HG03460 (cell line): ENCODE measurements at regions not wholly inside any gene's neighbourhood (a gene's known extent, or its start where the extent isn't known, plus 50 kb on each side); places are given as distances from the start of the nearest gene placed in this dataset.

Experiments used
- ATAC-seq: cut with Tn5 transposase; IDR thresholded peaks from one replicate; pipeline ENCODE4 v1.9.1; 2021; ENCODE audit not compliant: unreplicated experiment

GRCh38 chr15:85847031-85847430, 52.3 kb upstream of the KLHL25 start:
- no peak for ATAC-seq

GRCh38 chr15:85849946-85850345, 55.2 kb upstream of the KLHL25 start:
- no peak for ATAC-seq

GRCh38 chr15:85852969-85853368, 58.2 kb upstream of the KLHL25 start:
- no peak for ATAC-seq

- no peak for ATAC-seq
Measured at GRCh38 chr15:85854345-85855097, 59.8 kb upstream of the KLHL25 start.

DNA sequence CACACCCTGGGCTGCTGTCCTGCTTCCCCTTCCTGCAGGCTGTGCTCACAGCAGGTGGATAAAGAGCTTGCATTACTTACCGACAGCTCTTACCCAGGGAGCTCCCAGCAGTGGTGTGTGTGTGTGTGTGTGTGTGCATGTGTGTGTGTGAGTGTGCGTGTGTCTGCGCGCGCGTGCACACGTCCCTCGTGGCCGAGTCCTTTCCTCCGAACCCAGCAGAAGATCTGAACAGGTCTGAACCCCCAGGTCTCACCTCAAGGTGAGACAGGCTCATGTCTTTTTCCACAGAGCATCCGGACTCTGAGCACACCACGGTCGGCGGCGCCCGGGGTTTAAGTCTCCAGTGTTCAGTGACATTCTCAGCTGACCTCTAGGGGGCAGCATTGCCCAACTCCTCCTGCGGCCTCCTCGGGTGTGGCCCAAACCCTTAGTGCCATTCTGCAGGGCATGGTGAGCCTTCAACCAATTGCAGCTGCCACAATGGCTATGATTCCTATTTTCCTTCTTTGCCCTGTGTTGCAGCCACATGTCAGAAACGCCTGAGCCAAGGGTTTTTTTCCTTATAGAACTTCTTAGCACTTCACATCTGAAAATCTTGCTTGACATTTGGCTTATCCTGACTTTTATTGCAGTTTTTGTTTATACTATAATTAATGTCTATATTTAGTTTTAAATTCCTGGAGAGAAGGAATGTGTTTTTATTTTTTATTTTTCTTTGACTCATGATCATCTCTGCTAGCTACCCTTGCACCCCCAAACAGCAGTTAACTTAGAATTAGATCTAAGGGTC, 64.1 kb upstream of the KLHL25 start:
- peak; percentile 87 for ATAC-seq

- ATAC-seq = no peak
Measured at GRCh38 chr15:85859671-85860070, 64.9 kb upstream of the KLHL25 start.

GRCh38 chr15:85860394-85861161, 65.9 kb upstream of the KLHL25 start:
- ATAC-seq = no peak

DNA sequence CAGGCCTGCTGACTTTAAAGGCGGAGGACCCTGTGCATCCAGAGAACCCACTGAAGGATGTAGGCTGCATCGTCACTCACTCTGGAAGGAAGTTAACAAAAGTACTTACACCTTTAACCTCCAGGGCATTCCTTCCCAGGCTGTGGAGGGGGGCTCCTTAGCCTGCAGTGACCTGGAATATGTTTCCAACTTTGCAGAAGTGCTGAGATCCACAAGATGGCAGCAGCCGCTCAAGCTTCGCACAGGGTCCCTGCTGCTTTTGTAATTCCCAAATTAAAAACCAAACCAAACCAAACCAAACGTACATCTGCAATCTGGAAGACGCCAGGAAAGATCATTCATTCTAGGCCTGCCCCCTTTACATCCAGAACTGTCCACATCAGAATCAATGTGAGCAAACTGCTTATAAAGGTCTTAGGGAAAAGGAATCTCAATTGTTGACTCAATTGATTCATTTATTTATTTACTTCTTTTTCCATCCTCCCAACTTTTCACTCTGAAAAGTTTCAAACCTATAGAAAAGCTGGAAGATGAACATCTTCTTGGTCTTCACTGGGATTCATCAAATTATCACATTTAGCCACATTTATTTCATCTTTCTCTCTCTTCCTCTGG, 70.5 kb upstream of the KLHL25 start:
- no peak for ATAC-seq

DNA sequence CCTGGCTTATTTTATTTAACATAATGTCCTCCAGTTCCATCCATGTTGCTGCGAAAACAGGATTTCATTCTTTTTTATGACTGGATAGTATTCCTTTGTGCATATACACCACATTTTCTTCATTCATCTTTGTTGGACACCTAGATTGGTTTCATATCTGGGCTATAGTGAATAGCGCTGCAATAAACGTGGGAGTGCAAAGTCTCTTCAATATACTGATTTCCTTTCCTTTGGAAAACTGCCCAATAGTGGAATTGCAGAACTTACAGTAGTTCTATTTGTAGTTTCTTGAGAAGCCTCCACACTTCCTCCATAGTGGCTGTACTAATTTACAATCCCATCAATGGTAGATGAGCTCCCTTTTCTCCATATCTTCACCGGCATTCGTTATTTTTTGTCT, 72.5 kb upstream of the KLHL25 start:
- no peak for ATAC-seq

GRCh38 chr15:85869124-85869523, 74.4 kb upstream of the KLHL25 start:
- ATAC-seq = no peak

- no peak for ATAC-seq
Measured at GRCh38 chr15:85870216-85871014, 75.7 kb upstream of the KLHL25 start.

DNA sequence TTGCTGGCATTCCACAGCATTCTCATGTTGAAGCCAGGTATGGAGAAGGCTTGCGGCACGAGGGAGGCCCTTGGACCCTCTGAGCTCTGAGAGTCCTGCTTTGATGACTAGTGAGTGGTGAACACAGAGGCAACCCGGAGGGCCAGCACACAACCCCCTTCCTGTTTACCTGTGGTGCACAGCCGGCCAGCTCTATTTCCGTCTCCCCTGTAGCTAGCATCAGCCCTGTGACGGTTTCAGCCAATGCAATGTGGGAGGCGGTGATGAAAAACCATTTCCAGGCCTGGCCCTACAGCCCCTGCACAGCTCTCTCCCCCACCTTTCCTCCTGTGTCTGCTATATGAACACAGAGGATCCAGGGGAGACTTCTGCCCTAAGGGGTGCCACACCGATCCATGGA, 76.8 kb upstream of the KLHL25 start:
- no peak for ATAC-seq

DNA sequence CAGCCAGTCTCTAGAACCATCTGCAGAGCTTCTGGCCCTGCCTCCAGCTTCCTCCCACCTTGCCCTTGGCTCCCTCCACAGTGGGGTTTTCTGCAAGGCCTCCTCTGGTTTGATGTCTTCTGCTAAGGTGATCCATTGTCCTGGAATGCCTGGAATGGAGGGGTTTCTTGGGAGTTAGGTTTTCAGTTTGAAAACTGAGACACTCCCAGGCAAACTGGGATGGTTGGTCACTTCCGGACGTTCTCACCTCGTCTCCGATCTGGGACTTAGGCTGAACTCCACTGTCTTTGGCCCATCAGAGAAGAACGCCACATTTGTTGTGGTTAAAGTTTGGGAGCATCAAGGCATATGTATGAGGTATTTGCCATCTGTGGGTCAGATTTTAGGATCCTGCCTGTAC, 77.4 kb upstream of the KLHL25 start:
- no peak for ATAC-seq

- ATAC-seq = no peak
Measured at GRCh38 chr15:85874236-85874635, 79.5 kb upstream of the KLHL25 start.

GRCh38 chr15:85875756-85876155, 81.0 kb upstream of the KLHL25 start:
- ATAC-seq = no peak

DNA sequence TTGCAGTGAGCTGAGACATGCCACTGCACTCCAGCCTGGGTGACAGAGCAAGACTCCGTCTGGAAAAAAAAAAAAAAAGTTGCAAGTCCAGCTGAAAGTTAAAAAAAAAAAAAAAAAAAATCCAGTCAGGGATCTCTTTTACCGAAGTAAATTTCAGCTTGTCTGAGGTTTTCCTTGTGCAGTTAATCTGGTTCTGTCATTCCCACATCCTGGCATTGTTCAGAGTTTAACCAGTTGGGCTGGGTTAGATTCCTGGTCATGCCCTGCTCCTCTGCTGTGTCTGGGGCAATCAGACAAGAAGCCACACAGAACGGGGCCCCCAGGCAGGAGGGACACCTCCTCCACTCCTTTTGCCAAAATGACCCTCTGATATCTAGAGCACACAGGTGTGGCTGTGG, 84.1 kb upstream of the KLHL25 start:
- ATAC-seq = no peak

DNA sequence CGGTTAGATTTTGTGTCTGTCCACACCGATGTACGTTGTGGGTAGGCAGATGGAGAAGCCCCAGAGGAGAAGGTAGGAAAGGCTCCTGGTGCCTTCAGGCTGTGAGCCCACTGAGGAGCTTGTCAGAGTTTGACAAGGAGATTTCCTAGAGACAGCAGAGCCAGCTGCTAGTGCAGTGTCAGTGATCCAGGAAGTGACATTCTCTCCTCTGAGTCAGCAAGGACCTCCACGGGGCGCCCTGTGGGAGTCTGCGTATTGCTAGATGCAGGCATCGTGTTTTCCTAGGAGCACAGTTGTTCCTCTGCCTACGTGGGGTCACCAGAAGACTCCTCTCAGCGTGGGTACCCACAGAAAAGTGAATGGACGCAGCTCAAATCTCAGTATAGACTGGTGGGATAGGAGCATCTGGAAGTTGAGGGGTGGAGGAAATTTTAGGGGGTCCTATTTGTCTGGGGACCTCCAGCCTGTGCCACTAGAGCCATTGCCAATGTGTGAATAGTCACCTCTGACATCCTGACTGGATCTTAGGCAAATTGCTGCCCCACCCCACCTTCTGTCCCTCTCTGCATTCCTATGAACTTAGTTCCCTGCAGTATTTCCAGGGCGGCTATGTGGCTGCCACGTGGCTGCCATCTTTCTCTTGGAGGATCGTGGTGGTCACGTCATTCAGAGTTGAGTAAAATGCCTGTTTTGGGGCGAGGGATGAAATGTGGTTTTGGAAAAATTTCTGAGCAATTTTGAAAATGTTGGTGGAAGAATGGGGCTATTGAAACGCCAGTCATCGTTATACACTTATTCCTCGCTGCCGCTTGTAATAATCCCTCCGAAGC, 84.8 kb upstream of the KLHL25 start:
- no peak for ATAC-seq

DNA sequence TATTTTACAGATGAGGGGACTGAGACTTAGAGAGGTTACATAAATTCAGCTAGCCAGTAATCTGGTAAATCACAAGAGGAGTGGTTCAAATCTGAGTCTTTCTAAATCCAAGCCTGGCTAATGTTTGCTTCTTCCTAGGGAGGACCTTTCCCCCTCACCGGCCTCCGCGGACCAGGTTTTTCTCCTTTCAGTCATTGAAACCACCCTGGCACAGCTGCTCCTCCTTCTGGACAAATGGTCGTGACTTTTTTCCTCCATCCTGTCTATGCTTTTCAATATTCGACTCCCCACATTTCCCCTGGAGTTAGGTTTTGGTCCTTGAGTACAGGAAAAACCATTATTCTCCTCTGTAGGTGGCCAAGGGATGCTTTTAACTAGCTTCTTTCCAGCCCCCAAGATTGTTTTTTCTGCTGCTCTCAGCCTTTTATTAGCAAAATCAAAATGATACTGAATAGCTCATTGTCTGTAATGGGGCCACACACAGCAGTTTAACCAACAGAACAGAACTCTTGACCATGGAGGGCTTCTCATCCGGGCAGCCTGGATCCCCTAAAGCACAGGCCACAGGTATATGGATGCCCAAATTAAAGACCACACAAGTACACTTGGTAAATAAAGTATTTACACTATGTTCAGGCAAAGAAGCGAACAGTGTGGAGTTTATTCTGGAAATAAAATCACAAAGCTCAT, 85.9 kb upstream of the KLHL25 start:
- ATAC-seq = no peak

- no peak for ATAC-seq
Measured at GRCh38 chr15:85886309-85886811, 91.6 kb upstream of the KLHL25 start.
